ENCODE measurements at regions not wholly inside any gene's neighbourhood (a gene's known extent, or its start where the extent isn't known, plus 50 kb on each side); places are given as distances from the start of the nearest gene placed in this dataset.

DNA sequence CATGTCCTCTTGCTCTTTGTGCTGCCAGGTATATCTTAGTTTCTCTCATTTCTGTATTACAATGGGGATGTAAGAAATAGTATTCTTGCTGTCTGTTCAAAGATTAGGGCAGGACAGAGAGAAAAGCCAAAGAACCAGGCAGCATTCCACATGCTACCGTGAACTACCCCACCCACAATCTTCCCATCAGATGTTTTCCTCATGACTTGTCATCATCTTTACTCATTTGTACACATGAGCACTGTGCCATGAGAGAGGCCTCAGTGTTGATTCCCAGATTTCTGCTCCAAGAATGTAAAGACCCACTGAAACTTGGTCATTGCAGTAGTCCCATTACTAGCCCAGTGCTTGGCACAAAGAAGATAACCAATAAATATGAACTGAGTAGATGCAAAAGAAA lies 354.6 kb upstream of the RASGEF1B start:
- DNase-seq (ENCODE audit: low read depth in 2 of 2) = no peak

DNA sequence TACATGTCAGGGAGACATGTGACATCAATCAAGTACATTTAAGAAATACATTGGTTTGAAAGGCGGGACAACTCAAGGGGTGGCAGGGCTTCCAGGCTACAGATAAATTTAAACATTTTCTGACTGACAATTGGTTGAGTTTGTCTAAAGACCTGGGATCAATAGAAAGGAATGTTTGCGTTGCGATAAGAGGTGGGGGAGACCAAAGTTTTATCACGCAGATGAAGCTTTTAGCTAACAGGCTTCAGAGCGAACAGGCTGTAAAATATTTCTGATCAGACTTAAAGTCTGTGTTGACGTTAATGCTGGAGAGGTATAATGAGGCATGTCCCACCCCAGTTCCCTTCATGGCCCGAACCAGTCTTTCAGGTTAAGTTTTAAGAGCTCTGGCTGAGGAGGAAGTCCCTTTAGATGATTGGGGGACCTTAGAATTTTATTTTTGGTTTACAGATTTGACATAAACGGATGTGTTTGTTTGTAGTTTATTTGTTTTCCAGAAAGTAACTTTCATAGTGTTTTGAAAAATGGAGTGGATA lies 346.7 kb upstream of the RASGEF1B start:
- DNase-seq (ENCODE audit: low read depth in 2 of 2) = no peak

DNA sequence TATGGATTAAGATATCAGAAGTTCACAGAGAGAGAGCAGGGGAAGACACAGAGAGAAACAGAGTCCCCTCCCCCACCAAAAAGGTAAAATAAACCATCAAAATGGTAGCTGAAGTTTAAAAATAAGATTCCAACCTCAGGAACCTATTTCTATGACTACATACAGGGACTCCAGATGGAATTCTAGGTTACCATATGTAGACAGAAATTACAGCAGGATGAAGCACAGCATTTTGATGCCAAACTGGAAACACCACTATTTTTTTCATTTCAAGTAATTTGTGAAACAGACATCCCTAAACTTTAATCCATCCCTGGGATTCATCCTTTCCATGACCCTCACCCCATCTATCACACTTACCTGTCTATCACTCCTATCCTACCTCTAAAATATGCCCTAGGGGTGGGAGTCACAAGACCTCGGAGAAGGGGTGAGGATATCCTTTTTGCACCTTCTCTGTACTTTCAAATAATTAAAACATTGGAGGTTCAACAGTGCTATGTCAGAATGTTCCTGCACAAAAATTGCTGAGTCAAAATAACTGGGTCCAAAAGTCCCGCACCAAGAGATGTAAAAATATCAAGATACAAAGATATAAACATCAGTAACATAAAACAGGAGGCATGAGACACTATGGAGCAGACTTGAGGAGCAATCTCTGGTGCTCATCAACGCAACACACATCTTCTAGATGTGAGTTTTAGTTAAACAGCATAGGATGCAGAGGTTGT lies 344.5 kb upstream of the RASGEF1B start:
- no peak for DNase-seq (ENCODE audit: low read depth in 2 of 2)

- DNase-seq (ENCODE audit: low read depth in 2 of 2) = no peak
Measured at GRCh38 chr4:81814987-81815541, 343.4 kb upstream of the RASGEF1B start.

GRCh38 chr4:81811562-81812293 lies 340.0 kb upstream of the RASGEF1B start:
- no peak for DNase-seq (ENCODE audit: low read depth in 2 of 2)

DNA sequence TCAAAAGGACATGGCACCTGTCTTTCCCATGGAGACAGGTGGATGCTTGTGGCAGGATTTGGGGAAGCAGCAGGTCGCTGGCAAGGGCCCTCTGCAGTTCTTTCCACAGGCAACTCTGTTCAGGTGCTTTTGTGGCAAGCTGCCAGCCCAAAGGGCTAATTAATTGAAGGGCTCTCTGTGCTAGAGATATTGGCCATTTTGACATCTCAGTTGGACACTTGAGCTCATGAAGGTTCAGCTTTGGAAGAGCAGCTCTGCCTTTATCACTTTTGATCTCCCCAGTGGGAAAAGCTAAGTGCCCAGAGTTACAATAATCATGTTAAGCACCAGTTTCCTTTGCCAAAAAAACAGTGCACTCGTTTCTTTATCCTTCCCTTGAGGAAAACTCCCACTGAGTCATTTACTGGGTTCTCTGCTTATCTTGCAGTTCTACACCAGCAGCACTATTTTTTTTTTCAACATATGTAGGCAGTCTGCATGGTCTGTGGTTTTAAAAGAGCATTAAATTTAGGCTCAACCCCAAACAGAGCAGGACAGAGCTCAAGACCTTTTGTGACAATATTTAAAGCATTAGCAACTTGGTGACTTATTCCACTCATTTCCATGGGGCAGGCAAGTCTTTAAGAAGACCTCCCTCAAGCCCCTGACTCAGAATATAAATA lies 336.4 kb upstream of the RASGEF1B start:
- DNase-seq (ENCODE audit: low read depth in 2 of 2) = no peak

DNA sequence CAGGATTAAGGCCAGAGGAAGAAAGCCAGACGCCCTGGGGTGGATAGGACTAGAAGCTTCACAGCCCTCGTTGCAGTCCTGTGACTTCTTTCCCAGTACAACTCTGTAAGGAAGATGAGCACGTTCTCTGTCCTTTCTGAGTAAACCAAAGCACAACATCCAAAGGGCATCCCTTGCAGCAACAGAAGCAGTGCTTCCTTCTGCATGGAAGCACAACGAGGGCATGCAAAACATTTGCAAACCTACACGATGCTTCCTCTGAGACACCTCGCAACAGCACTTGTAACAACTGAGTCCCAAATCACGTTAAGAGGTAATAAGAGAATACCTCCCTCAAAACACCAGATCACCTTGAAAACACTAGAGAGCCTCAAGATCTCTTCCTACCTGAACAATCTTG lies 335.7 kb upstream of the RASGEF1B start:
- no peak for DNase-seq (ENCODE audit: low read depth in 2 of 2)

- DNase-seq (ENCODE audit: low read depth in 2 of 2) = no peak
Measured at GRCh38 chr4:81806485-81806884, 334.8 kb upstream of the RASGEF1B start.

DNA sequence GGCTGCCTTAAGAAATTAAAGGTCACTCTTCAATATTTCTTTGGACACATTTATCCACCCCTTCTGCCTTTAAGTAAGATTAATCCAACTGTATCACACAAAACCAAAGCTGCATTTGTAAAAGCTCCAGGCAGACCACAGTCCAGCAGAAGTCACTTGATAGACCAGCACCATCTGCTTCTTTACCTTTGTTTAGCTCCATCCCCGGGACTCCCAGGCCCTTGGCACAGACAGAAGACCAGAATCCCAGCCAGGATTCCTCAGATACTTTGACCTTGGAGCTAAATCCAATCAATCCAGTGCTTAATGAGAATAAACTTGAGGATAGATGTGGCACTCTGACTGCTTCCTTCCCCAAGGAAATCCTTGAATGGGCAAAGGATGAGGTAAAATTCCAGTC lies 333.1 kb upstream of the RASGEF1B start:
- DNase-seq (ENCODE audit: low read depth in 2 of 2) = no peak

GRCh38 chr4:81802285-81802846 lies 330.7 kb upstream of the RASGEF1B start:
- no peak for DNase-seq (ENCODE audit: low read depth in 2 of 2)

GRCh38 chr4:81799371-81799770 lies 327.7 kb upstream of the RASGEF1B start:
- DNase-seq (ENCODE audit: low read depth in 2 of 2) = no peak

GRCh38 chr4:81796790-81797528 lies 325.3 kb upstream of the RASGEF1B start:
- DNase-seq (ENCODE audit: low read depth in 2 of 2) = no peak

DNA sequence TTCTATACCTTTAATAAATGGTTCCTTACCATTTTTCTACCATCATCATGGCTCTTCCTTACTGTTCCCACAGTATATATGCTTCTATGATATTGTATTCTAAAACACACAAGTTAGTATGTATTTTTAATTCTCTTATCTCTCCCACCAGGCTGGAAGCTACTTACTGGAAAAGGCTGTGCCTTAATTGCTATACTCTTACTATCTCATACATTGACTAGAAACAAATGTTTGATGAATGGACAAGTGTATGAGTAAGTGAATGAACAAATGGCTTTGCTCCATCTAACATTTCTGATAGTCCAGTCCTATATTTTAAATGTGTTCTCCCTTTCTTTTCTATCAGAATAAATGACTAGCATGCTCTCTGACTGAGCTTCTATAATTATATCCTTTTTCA lies 320.8 kb upstream of the RASGEF1B start:
- no peak for DNase-seq (ENCODE audit: low read depth in 2 of 2)

DNA sequence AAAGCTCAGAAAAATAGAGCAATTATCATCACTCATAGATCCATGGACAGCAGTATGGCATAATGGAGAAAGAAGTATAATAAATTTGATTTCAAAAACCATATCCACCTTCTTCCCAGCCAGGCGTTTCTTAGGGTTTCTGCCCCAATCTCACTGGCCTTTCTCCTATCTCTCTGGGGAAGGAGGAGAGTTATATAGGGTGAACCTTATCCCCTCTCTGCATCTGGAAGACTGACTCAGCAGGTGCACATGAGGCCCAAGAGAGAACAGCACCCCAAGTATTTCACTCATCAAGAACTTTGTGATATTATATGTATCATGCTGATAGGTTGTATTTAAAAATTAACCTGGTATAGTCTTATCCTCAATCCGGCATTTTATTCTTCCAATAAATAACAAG lies 318.8 kb upstream of the RASGEF1B start:
- DNase-seq (ENCODE audit: low read depth in 2 of 2) = no peak

DNA sequence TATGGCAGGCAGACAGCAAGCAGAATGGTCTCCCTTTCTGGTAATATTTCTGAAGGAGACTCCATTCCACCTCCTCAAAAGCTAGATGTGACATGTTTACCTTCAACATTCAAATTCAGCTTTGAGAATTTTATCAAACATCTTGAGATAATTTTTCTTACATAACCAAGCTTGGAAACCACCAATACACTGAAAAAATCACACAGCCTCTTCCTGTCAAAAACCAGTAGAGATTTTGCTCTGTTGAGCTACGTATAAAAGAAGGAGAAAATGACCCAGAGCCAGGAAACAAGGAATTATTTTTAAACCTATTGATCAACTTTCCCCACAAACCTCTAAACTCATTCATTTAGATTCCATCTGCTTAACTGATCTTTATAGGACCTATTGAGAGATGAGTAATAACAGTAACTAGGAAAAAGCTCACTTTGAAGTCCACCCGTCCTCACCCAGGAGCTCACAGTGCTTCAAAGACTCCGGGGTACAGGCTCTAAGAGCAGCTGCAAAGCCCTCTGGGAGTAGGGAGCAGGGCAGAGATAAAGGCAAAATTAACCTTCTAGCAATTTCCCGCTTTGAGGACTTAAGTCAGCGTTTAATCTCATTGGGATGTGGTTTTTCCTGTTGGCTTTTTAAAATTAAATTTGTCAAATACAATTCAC lies 318.2 kb upstream of the RASGEF1B start:
- DNase-seq (ENCODE audit: low read depth in 2 of 2) = no peak

- DNase-seq (ENCODE audit: low read depth in 2 of 2) = no peak
Measured at GRCh38 chr4:81789158-81789557, 317.5 kb upstream of the RASGEF1B start.

- DNase-seq (ENCODE audit: low read depth in 2 of 2) = no peak
Measured at GRCh38 chr4:81786766-81787165, 315.1 kb upstream of the RASGEF1B start.

GRCh38 chr4:81786063-81786763 lies 314.5 kb upstream of the RASGEF1B start:
- no peak for DNase-seq (ENCODE audit: low read depth in 2 of 2)

DNA sequence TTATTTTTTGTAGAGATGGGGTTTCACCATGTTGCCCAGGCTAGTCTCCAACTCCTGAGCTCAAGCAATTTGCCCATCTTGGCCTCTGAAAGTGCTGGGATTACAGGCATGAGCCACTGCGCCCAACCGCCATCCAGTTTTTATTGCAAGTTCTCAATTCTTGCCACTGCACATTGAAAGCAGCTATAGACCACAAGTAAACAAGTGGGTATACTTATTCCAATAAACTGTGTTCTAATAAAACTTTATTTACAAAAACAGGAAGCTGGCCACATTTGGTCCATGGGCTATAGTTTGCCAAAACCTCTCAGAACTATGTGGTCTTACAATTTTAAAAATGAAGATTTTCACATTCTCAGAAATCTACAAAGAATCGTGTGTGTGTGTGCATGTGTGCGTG lies 313.6 kb upstream of the RASGEF1B start:
- DNase-seq (ENCODE audit: low read depth in 2 of 2) = no peak

DNA sequence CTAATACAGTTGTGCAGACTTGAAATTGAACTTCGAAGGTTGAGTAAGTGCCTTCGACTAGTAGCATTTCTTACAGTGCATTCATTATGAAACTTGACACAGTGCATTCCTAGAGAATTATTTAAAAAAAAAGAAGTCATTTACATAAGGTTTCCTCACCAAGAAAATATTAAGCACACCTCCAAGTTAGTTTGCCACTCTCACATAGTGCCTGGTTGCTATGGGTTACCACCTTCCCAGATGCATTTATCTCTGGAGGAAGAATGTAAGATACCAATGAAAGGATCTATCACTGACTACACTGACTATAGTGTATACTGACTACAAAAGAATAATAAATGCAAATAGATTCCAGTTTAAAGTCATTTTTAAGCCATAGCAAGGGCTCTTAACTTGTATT lies 311.9 kb upstream of the RASGEF1B start:
- no peak for DNase-seq (ENCODE audit: low read depth in 2 of 2)

Data from stimulated activated CD8-positive, alpha-beta memory T cell treated with anti-CD3 and anti-CD28 coated beads, Interleukin-7, amount 100 ng/mL, for 1 hour (primary cell).